Activated naive CD4-positive, alpha-beta T cell treated with anti-CD3 and anti-CD28 coated beads, Interleukin-2, amount 10 ng/mL, durations not matched to agents 7 days and 5 days (primary cell): ENCODE measurements at regions not wholly inside any gene's neighbourhood (a gene's known extent, or its start where the extent isn't known, plus 50 kb on each side); places are given as distances from the start of the nearest gene placed in this dataset.
"Not testable (repeated sequence)": the region's sequence is repeated elsewhere in the genome, so short reads cannot be mapped to it uniquely, and the experiment has no call there.

Experiments used
- CTCF ChIA-PET: fragments of 350-600 bp; sonication (Branson Sonifier 250); formaldehyde crosslinking; loops from one replicate; lab custom pipeline; 2021; ENCODE audit warnings: antibody characterized with exemption; lab: Charles Lee
- DNase-seq: peaks from one replicate; pipeline ENCODE4 v3.0.0-alpha.2; 2020
- H3K27ac Mint-ChIP-seq: one replicate; pipeline ENCODE4 v1.8.0; 2021; ENCODE audit warnings: mild to moderate bottlenecking, moderate library complexity, mixed read lengths
- H3K27me3 Mint-ChIP-seq: one replicate; pipeline ENCODE4 v1.8.0; 2021; ENCODE audit warnings: mild to moderate bottlenecking, mixed read lengths
- H3K36me3 Mint-ChIP-seq: one replicate; pipeline ENCODE4 v1.8.0; 2021; ENCODE audit warnings: mixed read lengths
- H3K4me1 Mint-ChIP-seq: one replicate; pipeline ENCODE4 v1.8.0; 2021; ENCODE audit warnings: mixed read lengths
- H3K4me3 Mint-ChIP-seq: one replicate; pipeline ENCODE4 v1.8.0; 2021; ENCODE audit warnings: mild to moderate bottlenecking, moderate library complexity, mixed read lengths
- H3K9me3 Mint-ChIP-seq: one replicate; pipeline ENCODE4 v1.8.0; 2021; ENCODE audit warnings: mixed read lengths

GRCh38 chr18:66077066-66077465 is 326.3 kb downstream of the CDH7 start:
- Mint-ChIP-seq H3K27me3 (no peaks in the 10 kb centered on the region), H3K9me3 (peaks cover 29% of the 10 kb centered on the region), H3K36me3 (no peaks in the 10 kb centered on the region), H3K4me3 (no peak overlapping the region), H3K4me1 (no peaks in the 10 kb centered on the region), H3K27ac (no peak overlapping the region)
- no peak for DNase-seq
- CTCF ChIA-PET, result no interaction called here

GRCh38 chr18:66066191-66066590 is 315.4 kb downstream of the CDH7 start:
- H3K4me3 Mint-ChIP-seq, result no peak overlapping the region
- no peak for DNase-seq
- H3K36me3 Mint-ChIP-seq, result no peaks in the 10 kb centered on the region
- CTCF ChIA-PET, result no interaction called here
- H3K9me3 Mint-ChIP-seq, result peaks cover 14% of the 10 kb centered on the region
- no peaks in the 10 kb centered on the region for H3K27me3 Mint-ChIP-seq
- no peak overlapping the region for H3K27ac Mint-ChIP-seq
- H3K4me1 Mint-ChIP-seq, result no peaks in the 10 kb centered on the region

GRCh38 chr18:66048406-66048805 is 297.6 kb downstream of the CDH7 start:
- Mint-ChIP-seq H3K27ac (no peak overlapping the region), H3K4me3 (no peak overlapping the region), H3K36me3 (no peaks in the 10 kb centered on the region), H3K9me3 (peaks cover 4% of the 10 kb centered on the region), H3K27me3 (no peaks in the 10 kb centered on the region), H3K4me1 (no peaks in the 10 kb centered on the region)
- DNase-seq, result no peak
- CTCF ChIA-PET, result no interaction called here

GRCh38 chr18:66046032-66046602 is 295.3 kb downstream of the CDH7 start:
- peaks cover 4% of the 10 kb centered on the region for H3K9me3 Mint-ChIP-seq
- CTCF ChIA-PET, result no interaction called here
- H3K36me3 Mint-ChIP-seq, result no peaks in the 10 kb centered on the region
- H3K4me3 Mint-ChIP-seq, result no peak overlapping the region
- H3K27ac Mint-ChIP-seq, result no peak overlapping the region
- no peaks in the 10 kb centered on the region for H3K4me1 Mint-ChIP-seq
- no peak for DNase-seq
- no peaks in the 10 kb centered on the region for H3K27me3 Mint-ChIP-seq

GRCh38 chr18:66043009-66043408 is 292.2 kb downstream of the CDH7 start:
- Mint-ChIP-seq H3K4me3 (no peak overlapping the region), H3K36me3 (no peaks in the 10 kb centered on the region), H3K9me3 (peaks cover 4% of the 10 kb centered on the region), H3K4me1 (no peaks in the 10 kb centered on the region), H3K27ac (no peak overlapping the region), H3K27me3 (no peaks in the 10 kb centered on the region)
- DNase-seq, result no peak
- CTCF ChIA-PET, result no interaction called here

GRCh38 chr18:66013969-66014368 is 263.2 kb downstream of the CDH7 start:
- H3K4me1 Mint-ChIP-seq, result no peaks in the 10 kb centered on the region
- no peak for DNase-seq
- H3K27me3 Mint-ChIP-seq, result no peaks in the 10 kb centered on the region
- H3K27ac Mint-ChIP-seq, result no peak overlapping the region
- no peaks in the 10 kb centered on the region for H3K36me3 Mint-ChIP-seq
- H3K4me3 Mint-ChIP-seq, result no peak overlapping the region
- H3K9me3 Mint-ChIP-seq, result peaks cover 7% of the 10 kb centered on the region
- CTCF ChIA-PET, result no interaction called here

- CTCF ChIA-PET, result no interaction called here
- peaks cover 3% of the 10 kb centered on the region for H3K9me3 Mint-ChIP-seq
Measured at GRCh38 chr18:66011916-66012315, 261.1 kb downstream of the CDH7 start.

GRCh38 chr18:66005831-66006588 is 255.2 kb downstream of the CDH7 start:
- Mint-ChIP-seq H3K4me3 (no peak overlapping the region), H3K36me3 (no peaks in the 10 kb centered on the region), H3K27me3 (no peaks in the 10 kb centered on the region), H3K27ac (no peak overlapping the region), H3K4me1 (no peaks in the 10 kb centered on the region), H3K9me3 (peaks cover 9% of the 10 kb centered on the region)
- DNase-seq, result no peak
- CTCF ChIA-PET, result no interaction called here

More at GRCh38 chr18:66011916-66012315, 261.1 kb downstream of the CDH7 start:
- Mint-ChIP-seq H3K27me3 (no peaks in the 10 kb centered on the region), H3K4me3 (no peak overlapping the region), H3K4me1 (no peaks in the 10 kb centered on the region), H3K36me3 (no peaks in the 10 kb centered on the region), H3K27ac (no peak overlapping the region)
- DNase-seq, result no peak

GRCh38 chr18:65998971-65999700 is 248.3 kb downstream of the CDH7 start:
- H3K27ac Mint-ChIP-seq, H3K4me3 Mint-ChIP-seq, H3K27me3 Mint-ChIP-seq, DNase-seq, H3K9me3 Mint-ChIP-seq, CTCF ChIA-PET, H3K36me3 Mint-ChIP-seq, H3K4me1 Mint-ChIP-seq: not testable (repeated sequence)

GRCh38 chr18:65995206-65995605 is 244.4 kb downstream of the CDH7 start:
- CTCF ChIA-PET, result no interaction called here
- Mint-ChIP-seq H3K4me3 (no peak overlapping the region), H3K9me3 (no peaks in the 10 kb centered on the region), H3K27ac (no peak overlapping the region), H3K27me3 (no peaks in the 10 kb centered on the region), H3K4me1 (no peaks in the 10 kb centered on the region), H3K36me3 (no peaks in the 10 kb centered on the region)
- DNase-seq, result no peak

- H3K4me1 Mint-ChIP-seq, result no peaks in the 10 kb centered on the region
- H3K9me3 Mint-ChIP-seq, result no peaks in the 10 kb centered on the region
- H3K36me3 Mint-ChIP-seq, result no peaks in the 10 kb centered on the region
- CTCF ChIA-PET, result no interaction called here
- no peak overlapping the region for H3K27ac Mint-ChIP-seq
- H3K4me3 Mint-ChIP-seq, result no peak overlapping the region
- no peak for DNase-seq
- H3K27me3 Mint-ChIP-seq, result no peaks in the 10 kb centered on the region
Measured at GRCh38 chr18:65994302-65994701, 243.5 kb downstream of the CDH7 start.

- no peaks in the 10 kb centered on the region for H3K36me3 Mint-ChIP-seq
- no peak overlapping the region for H3K4me3 Mint-ChIP-seq
- no peaks in the 10 kb centered on the region for H3K9me3 Mint-ChIP-seq
- no peak for DNase-seq
- H3K27ac Mint-ChIP-seq, result no peak overlapping the region
- CTCF ChIA-PET, result interaction anchor here (0.5 kb wide), 1 partner anchor 39 kb away, joined by 3 read pairs; no protein-coding TSS in a partner anchor
- no peaks in the 10 kb centered on the region for H3K27me3 Mint-ChIP-seq
- H3K4me1 Mint-ChIP-seq, result no peaks in the 10 kb centered on the region
Measured at GRCh38 chr18:65990944-65991708, 240.3 kb downstream of the CDH7 start.

GRCh38 chr18:65990174-65990690 is 239.4 kb downstream of the CDH7 start:
- no peak for DNase-seq
- CTCF ChIA-PET, result no interaction called here
- no peaks in the 10 kb centered on the region for H3K4me1 Mint-ChIP-seq
- no peaks in the 10 kb centered on the region for H3K36me3 Mint-ChIP-seq
- H3K27ac Mint-ChIP-seq, result no peak overlapping the region
- no peak overlapping the region for H3K4me3 Mint-ChIP-seq
- H3K27me3 Mint-ChIP-seq, result no peaks in the 10 kb centered on the region
- peaks cover 1% of the 10 kb centered on the region for H3K9me3 Mint-ChIP-seq

GRCh38 chr18:65988972-65989371 is 238.2 kb downstream of the CDH7 start:
- Mint-ChIP-seq H3K9me3 (peaks cover 1% of the 10 kb centered on the region), H3K36me3 (no peaks in the 10 kb centered on the region), H3K27ac (no peak overlapping the region), H3K4me3 (no peak overlapping the region), H3K27me3 (no peaks in the 10 kb centered on the region), H3K4me1 (no peaks in the 10 kb centered on the region)
- CTCF ChIA-PET, result no interaction called here
- DNase-seq, result no peak
